Ishikawa (cell line): ENCODE measurements at regions not wholly inside any gene's neighbourhood (a gene's known extent, or its start where the extent isn't known, plus 50 kb on each side); places are given as distances from the start of the nearest gene placed in this dataset.

Source experiments
- CREB1 ChIP-seq: IDR thresholded peaks from 2 replicates; pipeline ENCODE4 v1.6.1; 2012; ENCODE audit warnings: low read depth
- EP300 ChIP-seq: IDR thresholded peaks from 2 replicates; pipeline ENCODE4 v1.6.1; 2012; ENCODE audit warnings: borderline replicate concordance
- NFIC ChIP-seq: IDR thresholded peaks from 2 replicates; pipeline ENCODE4 v1.6.1; 2012
- RAD21 ChIP-seq: IDR thresholded peaks from 2 replicates; pipeline ENCODE4 v1.6.1; 2012; ENCODE audit warnings: low read depth
- REST ChIP-seq: IDR thresholded peaks from 2 replicates; pipeline ENCODE4 v1.6.1; 2012; ENCODE audit warnings: low read depth, mild to moderate bottlenecking
- TAF1 ChIP-seq: IDR thresholded peaks from 2 replicates; pipeline ENCODE4 v1.6.1; 2012; ENCODE audit warnings: low read depth, mild to moderate bottlenecking
- YY1 ChIP-seq: IDR thresholded peaks from 2 replicates; pipeline ENCODE4 v1.6.1; 2012; ENCODE audit warnings: low read depth
- ZBTB7A ChIP-seq: IDR thresholded peaks from 2 replicates; pipeline ENCODE4 v1.6.1; 2012; ENCODE audit warnings: low read depth
- TF ChIP-seq, protein P1 (sequence below): IDR thresholded peaks from 2 replicates; pipeline ENCODE4 v1.6.1; 2012

DNA sequence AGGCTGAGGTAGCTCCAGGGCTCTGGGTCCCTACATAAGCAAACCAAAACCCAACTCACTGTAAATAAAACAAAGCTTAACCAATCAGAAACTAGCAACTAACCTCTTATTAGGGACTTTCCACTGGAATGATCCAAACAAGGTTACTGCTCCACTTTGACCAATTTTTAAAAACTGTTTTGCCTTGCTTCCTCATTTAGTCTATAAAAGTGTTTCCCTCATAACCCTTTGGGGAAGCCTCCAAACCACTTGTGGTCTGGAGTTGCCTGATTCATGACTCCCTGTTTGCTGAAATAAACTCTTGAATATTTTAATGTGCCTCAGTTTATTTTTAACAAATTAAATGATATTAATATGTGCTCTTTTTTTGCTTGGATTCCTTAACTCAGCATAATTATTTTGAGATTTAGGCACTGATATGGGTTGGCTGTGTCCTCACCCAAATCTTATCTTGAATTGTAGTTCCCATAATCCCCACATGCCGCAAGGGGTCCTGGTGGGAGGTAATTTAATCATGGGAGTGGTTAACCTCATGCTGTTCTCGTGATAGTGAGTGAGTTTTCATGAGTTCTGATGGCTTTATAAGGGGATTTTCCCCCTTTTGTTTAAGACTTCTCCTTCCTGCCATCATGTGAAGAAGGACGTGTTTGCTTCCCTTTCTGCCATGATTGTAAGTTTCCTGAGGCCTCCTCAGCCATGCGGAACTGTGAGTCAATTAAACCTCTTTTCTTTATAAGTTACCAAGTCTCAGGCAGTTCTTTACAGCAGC lies 90.6 kb downstream of the CD200R1L start:
- TF ChIP-seq, protein P1, sequence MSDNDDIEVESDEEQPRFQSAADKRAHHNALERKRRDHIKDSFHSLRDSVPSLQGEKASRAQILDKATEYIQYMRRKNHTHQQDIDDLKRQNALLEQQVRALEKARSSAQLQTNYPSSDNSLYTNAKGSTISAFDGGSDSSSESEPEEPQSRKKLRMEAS = no peak
- no peak for TF ChIP-seq YY1
- TF ChIP-seq TAF1 = no peak
- TF ChIP-seq RAD21 = no peak
- no peak for TF ChIP-seq CREB1
- no peak for TF ChIP-seq REST
- TF ChIP-seq EP300 = no peak
- TF ChIP-seq ZBTB7A = no peak
- TF ChIP-seq NFIC = no peak
